ENCODE measurements at regions not wholly inside any gene's neighbourhood (a gene's known extent, or its start where the extent isn't known, plus 50 kb on each side); places are given as distances from the start of the nearest gene placed in this dataset.

DNA sequence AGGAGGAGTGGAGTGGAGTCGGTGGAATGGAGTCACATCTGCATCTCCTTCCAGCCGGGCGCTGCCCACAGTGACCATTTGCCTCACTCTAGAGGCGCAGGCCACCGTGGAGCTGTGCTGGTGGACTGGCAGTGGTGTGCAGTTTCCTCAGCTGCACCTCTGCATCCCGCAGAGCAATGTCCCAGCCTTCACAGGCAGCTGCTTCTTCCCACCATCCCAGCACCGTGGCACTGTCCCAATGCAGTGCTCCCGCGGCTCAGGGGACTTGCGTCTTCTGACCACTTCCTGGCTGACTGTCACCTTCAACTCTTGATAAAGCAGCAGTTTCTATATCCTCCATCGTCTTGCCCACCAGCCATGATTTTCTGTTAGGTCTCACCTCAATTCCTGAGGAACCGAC, 90.3 kb upstream of the SFMBT2 start:
- TF ChIP-seq MAZ (IDR thresholded peaks at IDR 0.05; ENCODE audit: borderline replicate concordance, low read depth, low read length) (no peak), CTCF (IDR thresholded peaks at IDR 0.05) (no peak), SREBF2 (IDR thresholded peaks at IDR 0.05) (no peak), POLR2A (IDR thresholded peaks at IDR 0.05; ENCODE audit: low read length) (no peak), POLR2AphosphoS2 (conservative IDR thresholded peaks at IDR 0.05; ENCODE audit: low read length) (no peak), NPAS2 (CRISPR knock-in tag; IDR thresholded peaks at IDR 0.05; ENCODE audit: borderline replicate concordance) (no peak), CBX8 (IDR thresholded peaks at IDR 0.05) (no peak)
